GM12878 (cell line): ENCODE measurements at regions not wholly inside any gene's neighbourhood (a gene's known extent, or its start where the extent isn't known, plus 50 kb on each side); places are given as distances from the start of the nearest gene placed in this dataset.

Experiments
- ATAC-seq: fragments of 200-7000 bp; cut with Tn5 transposase; 3 replicates; pipeline ENCODE4 v1.9.1; 2020; ENCODE audit warnings: mild to moderate bottlenecking, moderate library complexity
- BruUV-seq: library from RNA; stranded (reverse); fragments of 400-500 nt; replicated peaks from 2 replicates; lab custom pipeline; 2021; lab: Mats Ljungman, UMichigan
- CTCF ChIA-PET: fragments of 300-600 bp; sonication (Branson Sonifier 250); formaldehyde crosslinking; extraction: SDS; loops from one replicate; lab custom pipeline; 2021; ENCODE audit warnings: inconsistent platforms; lab: Yijun Ruan, JAX
- POLR2A ChIA-PET: fragments of 350-600 bp; formaldehyde crosslinking; extraction: SDS; loops from one replicate; lab custom pipeline; 2021; ENCODE audit warnings: inconsistent platforms; lab: Charles Lee
- RAD21 ChIA-PET: fragments of 300-600 bp; sonication (Branson Sonifier 250); formaldehyde crosslinking; loops from one replicate; lab custom pipeline; 2023; ENCODE audit warnings: antibody characterized with exemption; ENCODE audit not compliant: unreplicated experiment; lab: Charles Lee
- SMC1A ChIA-PET: fragments of 300-600 bp; sonication (Branson Sonifier 250); formaldehyde crosslinking; loops from one replicate; lab custom pipeline; 2023; ENCODE audit not compliant: unreplicated experiment, uncharacterized antibody; lab: Charles Lee
- DNase-seq: peaks from one replicate; pipeline ENCODE4 v3.0.0-alpha.2; 2011; ENCODE audit warnings: low read depth, low spot score
- FAIRE-seq: peaks from 3 replicates; lab custom pipeline; 2011; peaks lifted over from hg19 to GRCh38; lab: Jason Lieb, UNC
- H2AFZ ChIP-seq: 2 replicates; pipeline ENCODE4 v1.6.0; 2011; ENCODE audit warnings: low read depth, low read length, control low read depth; ENCODE audit not compliant: control insufficient read depth
- H3K27ac ChIP-seq: 2 replicates; pipeline ENCODE4 v1.5.1; 2011; ENCODE audit warnings: control low read depth; ENCODE audit not compliant: control insufficient read depth, insufficient read depth
- H3K27me3 ChIP-seq, 2 experiments: replicated peaks in 1 of 2; 2 replicates each; pipeline versions ENCODE4 v1.6.0 to v1.6.1; 2011; ENCODE audit warnings: low read length in 1 of 2; ENCODE audit not compliant: control insufficient read depth in 2 of 2, insufficient read depth in 2 of 2
- H3K36me3 ChIP-seq, 2 experiments: 2 replicates each; pipeline ENCODE4 v1.5.1; 2011; ENCODE audit warnings: low read length in 1 of 2; ENCODE audit not compliant: control insufficient read depth in 2 of 2, insufficient read depth in 2 of 2
- H3K4me1 ChIP-seq: 2 replicates; pipeline ENCODE4 v1.6.1; 2011; ENCODE audit warnings: mild to moderate bottlenecking, low read length, moderate library complexity, mixed read lengths; ENCODE audit not compliant: control insufficient read depth, insufficient read depth
- H3K4me2 ChIP-seq: 2 replicates; pipeline ENCODE4 v1.6.0; 2011; ENCODE audit warnings: control low read depth; ENCODE audit not compliant: control insufficient read depth, insufficient read depth
- H3K4me3 ChIP-seq: fragments of 200-600 bp; sonication (generic); 2 replicates; pipeline ENCODE4 v1.5.1; 2016
- H3K79me2 ChIP-seq: 2 replicates; pipeline ENCODE4 v1.6.0; 2011; ENCODE audit warnings: low read length; ENCODE audit not compliant: control insufficient read depth, insufficient read depth
- H3K9ac ChIP-seq: 2 replicates; pipeline ENCODE4 v1.8.0; 2011; ENCODE audit warnings: low read length, control low read depth, mixed read lengths; ENCODE audit not compliant: control insufficient read depth, insufficient read depth
- H3K9me3 ChIP-seq: replicated peaks from 3 replicates; pipeline ENCODE4 v1.5.1; 2011; ENCODE audit warnings: mild to moderate bottlenecking, low read length; ENCODE audit not compliant: control insufficient read depth, insufficient read depth
- H4K20me1 ChIP-seq: 2 replicates; pipeline ENCODE4 v1.6.0; 2011; ENCODE audit not compliant: control insufficient read depth, insufficient read depth
- ASH2L ChIP-seq: fragments of 300-600, 200-600 bp; sonication (generic); IDR thresholded peaks from 2 replicates; pipeline ENCODE4 v1.6.1; 2017; ENCODE audit warnings: low read depth, mild to moderate bottlenecking, borderline replicate concordance
- LARP7 ChIP-seq: fragments of 450-650 bp; IDR thresholded peaks from 2 replicates; pipeline ENCODE4 v1.6.1; 2017; ENCODE audit warnings: mild to moderate bottlenecking
- PKNOX1 ChIP-seq: fragments of 450-650 bp; IDR thresholded peaks from 2 replicates; pipeline ENCODE4 v1.6.1; 2016; ENCODE audit warnings: mild to moderate bottlenecking
- RAD21 ChIP-seq: IDR thresholded peaks from 2 replicates; pipeline ENCODE4 v1.6.1; 2011; ENCODE audit warnings: mild to moderate bottlenecking, low read depth, low read length, moderate library complexity; ENCODE audit not compliant: insufficient read depth
- SIN3A ChIP-seq: IDR thresholded peaks from 2 replicates; pipeline ENCODE4 v1.6.1; 2012; ENCODE audit warnings: low read depth, low read length, improper control_type of control experiment
- ZBTB4 ChIP-seq: fragments of 450-650 bp; formaldehyde crosslinking; IDR thresholded peaks from 2 replicates; pipeline ENCODE4 v1.4.0; 2022; ENCODE audit warnings: mild to moderate bottlenecking, moderate library complexity
- WGBS: methylation state at CpG from one replicate; pipeline ENCODE4 v1.1.6; 2016; ENCODE audit warnings: low lambda C conversion rate; ENCODE audit not compliant: insufficient replicate concordance, insufficient coverage; ENCODE audit errors: missing lambda C conversion rate; 5-methylcytosine and 5-hydroxymethylcytosine counted together
- in situ Hi-C: fragments of 300-500 bp; cut with MboI; formaldehyde crosslinking; loops from 9 replicates; pipeline ENCODE4 v1.14.3; 2018; ENCODE audit warnings: mixed read lengths
- intact Hi-C: fragments of 100-400 bp; cut with micrococcal nuclease; formaldehyde crosslinking; loops from one replicate; pipeline ENCODE4 v1.14.2; 2022; ENCODE audit not compliant: unreplicated experiment
- TF ChIP-seq, protein P1 (sequence below): fragments of 450-650 bp; IDR thresholded peaks from 2 replicates; pipeline ENCODE4 v1.6.1; 2018; ENCODE audit warnings: mild to moderate bottlenecking, low read depth, moderate library complexity; ENCODE audit not compliant: partially characterized antibody
- TF ChIP-seq, protein P2 (sequence below): IDR thresholded peaks from 2 replicates; pipeline ENCODE4 v1.6.1; 2012; ENCODE audit warnings: low read depth, low read length, improper control_type of control experiment

- Histone ChIP-seq H3K27ac (no peak overlapping the region), H3K4me2 (no peak overlapping the region), H2AFZ (no peak overlapping the region), H3K4me1 (no peaks in the 10 kb centered on the region), H3K9ac (no peak overlapping the region), H3K9me3 (no peaks in the 10 kb centered on the region), H3K4me3 (no peak overlapping the region), H3K79me2 (no peaks in the 10 kb centered on the region), H3K36me3 (no peaks in the 10 kb centered on the region), H4K20me1 (no peaks in the 10 kb centered on the region), H3K27me3 (no peaks in the 10 kb centered on the region)
- POLR2A ChIA-PET = no interaction called here
- intact Hi-C loops (no loop called here), in situ Hi-C loops (no loop called here)
- FAIRE-seq (no peak), DNase-seq (no peak), ATAC-seq (no peak)
- SMC1A ChIA-PET = interaction anchor here (0.7 kb wide), 1 partner anchor 10 kb away, joined by 3 read pairs; no protein-coding TSS in a partner anchor
- BruUV-seq = no TSS peak
- WGBS = 0% methylated on average over 2 of the region's 2 CpGs
- RAD21 ChIA-PET = no interaction called here
- CTCF ChIA-PET = no interaction called here
- TF ChIP-seq PKNOX1 (no peak), ZBTB4 (no peak)
Observed at GRCh38 chr21:16078382-16078781, 348.6 kb downstream of the USP25 start.

DNA sequence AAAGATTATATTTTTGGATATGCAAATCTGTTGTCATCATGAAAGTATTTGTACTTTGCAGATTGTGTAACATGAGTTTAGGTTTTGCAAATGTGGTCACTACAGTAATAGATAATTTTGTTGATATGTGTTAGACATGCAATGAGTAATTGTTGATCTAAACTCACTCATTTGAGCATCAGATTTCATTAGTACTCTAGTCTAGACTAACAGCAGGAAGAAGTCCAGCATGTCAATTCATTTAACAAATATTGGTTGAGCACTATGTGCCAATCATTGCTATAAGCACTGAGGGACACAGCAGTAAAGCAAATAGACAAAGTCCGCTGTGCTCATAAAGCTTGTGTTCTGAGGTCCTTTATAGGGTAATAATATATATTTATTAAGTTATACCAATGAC is 350.0 kb downstream of the USP25 start:
- POLR2A ChIA-PET = no interaction called here
- WGBS = 7% methylated on average over 1 of the region's 1 CpG
- H3K4me3 ChIP-seq = no peak overlapping the region
- TF ChIP-seq, protein P1, sequence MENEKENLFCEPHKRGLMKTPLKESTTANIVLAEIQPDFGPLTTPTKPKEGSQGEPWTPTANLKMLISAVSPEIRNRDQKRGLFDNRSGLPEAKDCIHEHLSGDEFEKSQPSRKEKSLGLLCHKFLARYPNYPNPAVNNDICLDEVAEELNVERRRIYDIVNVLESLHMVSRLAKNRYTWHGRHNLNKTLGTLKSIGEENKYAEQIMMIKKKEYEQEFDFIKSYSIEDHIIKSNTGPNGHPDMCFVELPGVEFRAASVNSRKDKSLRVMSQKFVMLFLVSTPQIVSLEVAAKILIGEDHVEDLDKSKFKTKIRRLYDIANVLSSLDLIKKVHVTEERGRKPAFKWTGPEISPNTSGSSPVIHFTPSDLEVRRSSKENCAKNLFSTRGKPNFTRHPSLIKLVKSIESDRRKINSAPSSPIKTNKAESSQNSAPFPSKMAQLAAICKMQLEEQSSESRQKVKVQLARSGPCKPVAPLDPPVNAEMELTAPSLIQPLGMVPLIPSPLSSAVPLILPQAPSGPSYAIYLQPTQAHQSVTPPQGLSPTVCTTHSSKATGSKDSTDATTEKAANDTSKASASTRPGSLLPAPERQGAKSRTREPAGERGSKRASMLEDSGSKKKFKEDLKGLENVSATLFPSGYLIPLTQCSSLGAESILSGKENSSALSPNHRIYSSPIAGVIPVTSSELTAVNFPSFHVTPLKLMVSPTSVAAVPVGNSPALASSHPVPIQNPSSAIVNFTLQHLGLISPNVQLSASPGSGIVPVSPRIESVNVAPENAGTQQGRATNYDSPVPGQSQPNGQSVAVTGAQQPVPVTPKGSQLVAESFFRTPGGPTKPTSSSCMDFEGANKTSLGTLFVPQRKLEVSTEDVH = no peak
- TF ChIP-seq SIN3A = no peak
- no peak for TF ChIP-seq LARP7
- TF ChIP-seq ASH2L = no peak
- TF ChIP-seq, protein P2, sequence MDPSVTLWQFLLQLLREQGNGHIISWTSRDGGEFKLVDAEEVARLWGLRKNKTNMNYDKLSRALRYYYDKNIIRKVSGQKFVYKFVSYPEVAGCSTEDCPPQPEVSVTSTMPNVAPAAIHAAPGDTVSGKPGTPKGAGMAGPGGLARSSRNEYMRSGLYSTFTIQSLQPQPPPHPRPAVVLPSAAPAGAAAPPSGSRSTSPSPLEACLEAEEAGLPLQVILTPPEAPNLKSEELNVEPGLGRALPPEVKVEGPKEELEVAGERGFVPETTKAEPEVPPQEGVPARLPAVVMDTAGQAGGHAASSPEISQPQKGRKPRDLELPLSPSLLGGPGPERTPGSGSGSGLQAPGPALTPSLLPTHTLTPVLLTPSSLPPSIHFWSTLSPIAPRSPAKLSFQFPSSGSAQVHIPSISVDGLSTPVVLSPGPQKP = no peak
- TF ChIP-seq RAD21 = no peak
- H3K4me2 ChIP-seq = no peak overlapping the region
- CTCF ChIA-PET = no interaction called here
- in situ Hi-C loops (loop anchor here (5.0 kb wide), 1 partner anchor 247 kb away; no protein-coding TSS in a partner anchor), intact Hi-C loops (no loop called here)
- no peak for ATAC-seq
- no peaks in the 10 kb centered on the region for H3K4me1 ChIP-seq
- no peak overlapping the region for H3K9ac ChIP-seq
- SMC1A ChIA-PET = no interaction called here
- BruUV-seq = no TSS peak
- no peaks in the 10 kb centered on the region for H4K20me1 ChIP-seq
- DNase-seq = no peak
- H3K79me2 ChIP-seq = no peaks in the 10 kb centered on the region
- no peaks in the 10 kb centered on the region for H3K36me3 ChIP-seq
- H3K27me3 ChIP-seq = no peaks in the 10 kb centered on the region
- RAD21 ChIA-PET = no interaction called here
- H2AFZ ChIP-seq = no peak overlapping the region
- no peak overlapping the region for H3K27ac ChIP-seq
- no peak for FAIRE-seq
- H3K9me3 ChIP-seq = no peaks in the 10 kb centered on the region
